GM23338 (cell line): ENCODE measurements at regions not wholly inside any gene's neighbourhood (a gene's known extent, or its start where the extent isn't known, plus 50 kb on each side); places are given as distances from the start of the nearest gene placed in this dataset.
"Not testable (repeated sequence)": the region's sequence is repeated elsewhere in the genome, so short reads cannot be mapped to it uniquely, and the experiment has no call there.

Source experiments
- ATAC-seq: fragments of 200-7000 bp; cut with Tn5 transposase; 3 replicates; pipeline ENCODE4 v1.9.1; 2020
- DNase-seq: peaks from one replicate; pipeline ENCODE4 v3.0.0-alpha.2; 2015; ENCODE audit warnings: low spot score
- H2AFZ ChIP-seq: fragments of 200-600 bp; sonication (generic); 2 replicates; pipeline ENCODE4 v1.8.0; 2016; ENCODE audit warnings: antibody characterized with exemption, mild to moderate bottlenecking, moderate library complexity
- H3F3A ChIP-seq: fragments of 200-600 bp; sonication (generic); replicated peaks from 2 replicates; pipeline ENCODE4 v1.8.0; 2017; ENCODE audit warnings: antibody characterized with exemption, mixed run types, low read depth
- H3K27ac ChIP-seq: fragments of 200-600 bp; sonication (generic); 2 replicates; pipeline ENCODE4 v1.6.1; 2016; ENCODE audit warnings: low read depth
- H3K27me3 ChIP-seq: fragments of 200-600 bp; sonication (generic); 2 replicates; pipeline ENCODE4 v1.8.0; 2016; ENCODE audit warnings: mild to moderate bottlenecking, mixed run types, moderate library complexity; ENCODE audit not compliant: insufficient read depth
- H3K36me3 ChIP-seq: fragments of 200-600 bp; sonication (generic); 2 replicates; pipeline ENCODE4 v1.8.0; 2016; ENCODE audit warnings: mild to moderate bottlenecking; ENCODE audit not compliant: insufficient read depth
- H3K4me1 ChIP-seq: fragments of 200-600 bp; sonication (generic); 2 replicates; pipeline ENCODE4 v1.8.0; 2016; ENCODE audit warnings: mild to moderate bottlenecking, moderate library complexity; ENCODE audit not compliant: insufficient read depth
- H3K4me2 ChIP-seq: fragments of 200-600 bp; sonication (generic); 2 replicates; pipeline ENCODE4 v1.7.1; 2017; ENCODE audit warnings: mixed run types
- H3K4me3 ChIP-seq: fragments of 200-600 bp; sonication (generic); 2 replicates; pipeline ENCODE4 v1.6.1; 2016; ENCODE audit warnings: mixed run types
- H3K79me2 ChIP-seq: fragments of 200-600 bp; sonication (generic); replicated peaks from 2 replicates; pipeline ENCODE4 v1.8.0; 2017; ENCODE audit warnings: mild to moderate bottlenecking; ENCODE audit not compliant: insufficient read depth
- H3K9me2 ChIP-seq: fragments of 200-600 bp; sonication (generic); 2 replicates; pipeline ENCODE4 v1.8.0; 2017; ENCODE audit not compliant: insufficient read depth
- H4K20me1 ChIP-seq: fragments of 200-600 bp; sonication (generic); replicated peaks from 2 replicates; pipeline ENCODE4 v1.8.0; 2017; ENCODE audit warnings: mild to moderate bottlenecking; ENCODE audit not compliant: insufficient read depth
- H3K27ac Mint-ChIP-seq: 2 replicates; pipeline ENCODE4 v1.8.0; 2020; ENCODE audit warnings: inconsistent platforms, mild to moderate bottlenecking, moderate library complexity, mixed read lengths
- H3K27me3 Mint-ChIP-seq: 3 replicates; pipeline ENCODE4 v1.8.0; 2022; ENCODE audit warnings: low read depth, mild to moderate bottlenecking, moderate library complexity, mixed read lengths, inconsistent platforms; ENCODE audit not compliant: insufficient read depth, poor library complexity
- H3K36me3 Mint-ChIP-seq: 3 replicates; pipeline ENCODE4 v1.8.0; 2021; ENCODE audit warnings: low read depth, mild to moderate bottlenecking, inconsistent platforms, moderate library complexity, mixed read lengths
- H3K4me1 Mint-ChIP-seq: 3 replicates; pipeline ENCODE4 v1.8.0; 2020; ENCODE audit warnings: mild to moderate bottlenecking, inconsistent platforms, mixed read lengths
- H3K4me3 Mint-ChIP-seq: 3 replicates; pipeline ENCODE4 v1.8.0; 2021; ENCODE audit warnings: moderate library complexity, mild to moderate bottlenecking, inconsistent platforms, mixed read lengths
- H3K9me3 Mint-ChIP-seq: 3 replicates; pipeline ENCODE4 v1.8.0; 2020; ENCODE audit warnings: moderate library complexity, mild to moderate bottlenecking, inconsistent platforms, mixed read lengths
- CTCF ChIP-seq, 2 experiments: fragments of 200-600 bp in 1 of 2; sonication (generic) in 1 of 2; conservative IDR thresholded peaks; 2 replicates each; pipeline versions ENCODE4 v1.5.1 to v1.6.1; 2016 to 2017; ENCODE audit warnings: antibody characterized with exemption in 2 of 2, low read depth in 2 of 2, mild to moderate bottlenecking in 2 of 2, moderate library complexity in 1 of 2
- EZH2 ChIP-seq: fragments of 200-600 bp; sonication (generic); IDR thresholded peaks from one replicate; pipeline ENCODE4 v1.8.0; 2017; ENCODE audit warnings: antibody characterized with exemption, mild to moderate bottlenecking, low read depth; ENCODE audit not compliant: unreplicated experiment
- JUNB ChIP-seq: IDR thresholded peaks from one replicate; pipeline ENCODE4 v1.6.1; 2016; ENCODE audit warnings: antibody characterized with exemption; ENCODE audit not compliant: unreplicated experiment
- NANOG ChIP-seq: IDR thresholded peaks from 2 replicates; pipeline ENCODE4 v1.6.1; 2016; ENCODE audit warnings: antibody characterized with exemption, borderline replicate concordance
- POLR2AphosphoS5 ChIP-seq: IDR thresholded peaks from 2 replicates; pipeline ENCODE4 v1.6.1; 2016; ENCODE audit warnings: antibody characterized with exemption, low read depth
- ZNF114 ChIP-seq: fragments of 250-450 bp; sonication (Bioruptor Pico); IDR thresholded peaks from 2 replicates; pipeline ENCODE4 v1.5.0; 2020; ENCODE audit warnings: mild to moderate bottlenecking, moderate library complexity
- ZNF462 ChIP-seq: fragments of 250-450 bp; sonication (Bioruptor Pico); IDR thresholded peaks from 2 replicates; pipeline ENCODE4 v1.5.0; 2020; ENCODE audit warnings: mild to moderate bottlenecking, moderate library complexity

- TF ChIP-seq ZNF462 (CRISPR knock-in tag), result no peak
- no peak for TF ChIP-seq JUNB
- no peak for TF ChIP-seq NANOG
- no peak for TF ChIP-seq ZNF114 (CRISPR knock-in tag)
- no peak for TF ChIP-seq POLR2AphosphoS5
- no peak for TF ChIP-seq EZH2
- no peak for TF ChIP-seq CTCF (conservative IDR thresholded peaks at IDR 0.05; ENCODE audit: low read depth in 2 of 2)
These were observed 148.8 kb upstream of the ADAMTSL1 start (continued) for GRCh38 chr9:18324928-18325745.

- not testable (repeated sequence) for H3K4me3 ChIP-seq, H3F3A ChIP-seq, H3K79me2 ChIP-seq, H3K27ac Mint-ChIP-seq, H3K27me3 ChIP-seq, H2AFZ ChIP-seq, H3K4me1 ChIP-seq, H3K36me3 Mint-ChIP-seq, H3K4me1 Mint-ChIP-seq, H3K27me3 Mint-ChIP-seq, H3K9me3 Mint-ChIP-seq, H3K9me2 ChIP-seq, DNase-seq, H3K27ac ChIP-seq, H3K4me2 ChIP-seq, H3K4me3 Mint-ChIP-seq, ATAC-seq, H4K20me1 ChIP-seq, H3K36me3 ChIP-seq
These were observed 148.3 kb upstream of the ADAMTSL1 start for GRCh38 chr9:18325746-18326011.
